GM04504 (cell line): ENCODE measurements at regions not wholly inside any gene's neighbourhood (a gene's known extent, or its start where the extent isn't known, plus 50 kb on each side); places are given as distances from the start of the nearest gene placed in this dataset.
A peak's percentile ranks its signal among the peaks of the same experiment; 100 is the strongest.

Experiments
- DNase-seq: peaks from one replicate; pipeline ENCODE4 v3.0.0-alpha.2; 2012; ENCODE audit warnings: low read depth

GRCh38 chr12:58489394-58489793 lies 430.9 kb downstream of the LRIG3 start:
- no peak for DNase-seq

- DNase-seq, result peak; percentile 32
These were observed 429.0 kb downstream of the LRIG3 start for GRCh38 chr12:58491306-58491705.

- no peak for DNase-seq
These were observed 423.7 kb downstream of the LRIG3 start for GRCh38 chr12:58496411-58497190.

GRCh38 chr12:58500399-58500798 lies 419.9 kb downstream of the LRIG3 start:
- no peak for DNase-seq

- DNase-seq, result peak; percentile 49
These were observed 418.1 kb downstream of the LRIG3 start for GRCh38 chr12:58502226-58502625.

DNA sequence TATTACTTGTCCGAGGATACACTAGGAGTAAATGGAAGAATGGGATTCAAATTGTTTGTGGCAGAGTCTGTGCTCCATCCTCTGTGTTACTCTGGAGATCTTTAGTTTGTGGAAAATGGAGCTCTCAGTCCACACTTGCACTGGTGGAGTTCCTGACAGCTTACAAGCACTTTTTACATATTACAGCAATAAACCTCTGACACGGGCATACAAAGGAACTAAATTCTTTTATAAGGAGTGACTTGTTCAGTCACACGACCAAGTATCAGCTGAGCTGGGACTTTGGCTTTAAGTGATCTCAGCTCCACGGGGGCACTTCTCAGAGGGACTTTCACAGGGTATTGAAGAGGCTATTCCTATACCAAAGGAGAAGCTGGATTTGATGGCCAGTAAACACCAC lies 417.5 kb downstream of the LRIG3 start:
- peak; percentile 44 for DNase-seq

- no peak for DNase-seq
These were observed 416.6 kb downstream of the LRIG3 start for GRCh38 chr12:58503731-58504130.

- peak; percentile 71 for DNase-seq
These were observed 416.0 kb downstream of the LRIG3 start for GRCh38 chr12:58504143-58504938.

- DNase-seq, result no peak
These were observed 411.0 kb downstream of the LRIG3 start for GRCh38 chr12:58509116-58509885.

- no peak for DNase-seq
These were observed 406.9 kb downstream of the LRIG3 start for GRCh38 chr12:58513301-58513834.

DNA sequence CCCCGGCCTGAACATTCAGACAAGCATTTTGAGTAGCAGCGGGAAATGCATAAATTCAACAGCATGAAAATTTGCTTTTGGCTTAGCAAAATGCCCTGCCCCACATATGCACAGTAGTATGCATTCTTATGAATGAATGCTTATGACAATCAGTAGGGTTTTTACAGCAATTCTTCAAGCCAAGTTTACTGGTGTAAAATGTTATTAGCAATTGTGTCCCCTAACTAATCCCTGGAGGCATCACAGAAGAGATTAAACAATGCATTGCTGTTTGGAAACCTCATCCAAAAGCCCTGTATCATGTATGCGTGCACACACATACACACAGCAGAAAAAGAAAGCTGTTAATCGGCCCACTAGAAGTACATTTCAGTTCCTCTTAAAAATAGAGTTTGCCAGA lies 406.5 kb downstream of the LRIG3 start:
- DNase-seq, result no peak

- no peak for DNase-seq
These were observed 400.5 kb downstream of the LRIG3 start for GRCh38 chr12:58519839-58520238.

GRCh38 chr12:58521152-58521551 lies 399.2 kb downstream of the LRIG3 start:
- DNase-seq, result no peak

GRCh38 chr12:58521796-58522195 lies 398.5 kb downstream of the LRIG3 start:
- DNase-seq, result no peak

- DNase-seq, result no peak
These were observed 396.9 kb downstream of the LRIG3 start for GRCh38 chr12:58523360-58523759.

GRCh38 chr12:58528271-58528670 lies 392.0 kb downstream of the LRIG3 start:
- DNase-seq, result no peak

DNA sequence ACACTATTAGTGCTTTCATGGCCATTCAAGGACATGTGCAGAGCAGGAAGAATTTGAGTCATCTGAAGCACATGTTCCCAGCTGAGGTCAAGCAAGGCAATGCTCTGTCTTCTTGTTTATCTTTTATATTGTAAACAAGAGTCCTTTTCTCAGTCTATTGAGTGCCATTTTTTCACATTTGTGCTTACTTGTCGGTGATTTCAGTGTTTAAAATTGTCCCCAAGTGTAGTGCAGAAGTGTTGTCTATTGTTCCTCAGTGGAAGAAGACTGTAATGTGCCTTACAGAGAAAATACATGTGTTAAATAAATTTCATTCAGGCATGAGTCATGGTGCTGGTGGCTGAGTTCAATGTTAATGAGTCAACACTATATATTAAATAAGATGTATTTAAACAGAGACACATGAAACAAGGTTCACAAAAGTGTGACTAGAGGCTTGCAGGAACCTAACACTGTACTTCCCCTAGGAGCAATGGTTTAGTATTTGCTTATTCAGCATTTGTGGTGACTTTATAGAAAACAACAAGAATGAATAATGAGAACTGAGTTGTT lies 391.1 kb downstream of the LRIG3 start:
- DNase-seq, result no peak

DNA sequence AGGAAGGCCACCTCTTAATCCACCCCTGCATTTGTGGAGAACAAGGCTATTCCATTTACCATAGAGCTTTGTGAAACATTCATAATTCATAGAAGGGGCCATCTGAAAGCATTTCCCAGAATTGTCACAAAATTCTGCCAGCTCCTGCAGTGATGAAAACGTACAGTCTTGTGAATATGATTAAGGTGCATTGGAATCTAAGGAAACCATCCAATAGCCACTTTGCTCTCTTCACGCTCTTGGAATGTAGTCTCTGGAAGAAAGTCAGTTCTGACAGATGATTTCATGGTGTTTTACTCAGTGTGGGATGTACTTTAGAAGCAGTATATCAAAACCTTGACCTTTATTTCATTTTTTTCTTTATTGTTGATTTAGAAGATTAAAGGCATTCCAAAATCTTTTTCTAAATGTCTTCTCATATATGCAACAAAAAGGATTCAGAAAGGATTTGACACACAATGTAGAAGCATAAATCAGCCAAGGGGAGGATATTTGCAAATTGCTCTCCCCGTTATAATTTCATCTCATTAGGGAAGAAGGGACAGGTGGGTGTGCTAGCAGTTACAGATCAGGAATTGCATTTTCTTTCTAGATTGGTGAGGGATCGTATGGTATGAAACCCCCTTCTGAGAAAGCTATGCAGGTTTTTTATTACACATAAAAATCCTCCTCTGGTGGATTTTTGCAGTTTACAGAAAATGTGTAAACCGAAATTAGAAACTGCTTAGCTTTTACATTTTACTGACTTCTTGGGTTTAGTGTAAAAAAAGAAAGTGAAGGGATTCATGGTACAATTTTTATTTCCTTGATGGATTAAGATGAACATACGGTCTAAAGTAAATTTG lies 390.2 kb downstream of the LRIG3 start:
- DNase-seq, result peak; percentile 93

- DNase-seq, result no peak
These were observed 389.6 kb downstream of the LRIG3 start for GRCh38 chr12:58530742-58531062.

DNA sequence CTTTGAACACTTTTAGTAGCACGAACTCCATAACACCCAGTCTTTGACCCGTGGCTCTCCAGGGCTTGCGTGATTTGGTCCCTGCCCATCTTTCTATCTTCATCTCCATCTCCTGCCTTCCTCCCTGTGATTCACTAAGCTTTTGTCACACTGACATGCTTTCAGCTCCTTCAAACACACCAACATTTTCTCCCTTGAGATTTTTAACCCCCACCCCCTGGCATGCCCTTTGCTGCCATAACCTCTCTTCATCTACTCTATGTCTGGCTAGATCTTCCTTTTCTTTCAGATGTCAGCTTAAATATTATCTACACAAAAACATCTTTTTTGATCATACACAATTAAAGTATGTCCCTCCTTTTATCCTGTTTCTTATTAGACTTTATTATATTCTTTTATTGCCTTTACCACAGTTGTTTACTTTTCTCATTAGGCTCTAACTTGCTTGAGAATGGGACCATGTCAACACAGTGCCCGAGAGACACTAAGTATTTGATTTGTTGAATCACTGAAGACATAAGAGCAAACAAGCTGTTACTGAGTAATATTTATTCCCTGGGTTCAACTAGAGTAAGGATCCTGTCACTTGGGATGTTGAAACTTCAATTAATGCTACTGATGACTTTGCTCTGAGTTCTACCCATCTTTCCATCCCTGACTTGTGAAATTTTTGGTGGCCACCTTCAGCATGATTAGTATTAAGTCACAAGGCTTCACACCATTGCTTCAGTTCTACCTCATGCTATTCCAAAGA lies 387.3 kb downstream of the LRIG3 start:
- DNase-seq, result no peak

DNA sequence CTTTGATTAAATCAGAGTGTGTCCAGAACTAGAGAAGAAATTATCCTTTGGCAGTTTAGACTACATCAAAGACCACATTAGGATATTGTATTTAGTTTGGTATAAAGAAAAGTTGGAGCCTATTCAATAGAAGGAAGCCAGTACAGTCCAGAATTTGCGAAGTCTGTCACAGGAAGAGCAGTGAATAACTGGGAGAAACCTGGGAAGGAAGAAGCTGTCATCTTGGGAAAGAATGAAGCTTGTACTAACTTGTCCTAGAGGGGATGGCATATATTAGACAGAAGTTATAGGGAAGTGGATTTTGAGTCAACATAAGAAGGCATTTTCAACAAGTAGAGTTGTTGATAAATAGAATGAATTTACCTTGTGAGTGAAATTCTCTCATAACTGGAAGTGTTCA lies 386.7 kb downstream of the LRIG3 start:
- DNase-seq, result no peak
